Vagina (tissue), 2 donors: ENCODE measurements at regions not wholly inside any gene's neighbourhood (a gene's known extent, or its start where the extent isn't known, plus 50 kb on each side); places are given as distances from the start of the nearest gene placed in this dataset.

Experiments
- POLR2A ChIP-seq, 2 donors: fragments of 450-650 bp; IDR thresholded peaks; one replicate each; pipeline ENCODE4 v1.6.1; 2017; ENCODE audit warnings: antibody characterized with exemption in 2 of 2, mild to moderate bottlenecking in 2 of 2, moderate library complexity in 2 of 2
- POLR2AphosphoS5 ChIP-seq, 2 donors: sonication (generic); formaldehyde crosslinking; IDR thresholded peaks; one replicate each; pipeline ENCODE4 v1.9.0; 2017; ENCODE audit warnings: antibody characterized with exemption in 2 of 2, mild to moderate bottlenecking in 2 of 2, low read depth in 1 of 2; ENCODE audit not compliant: insufficient read depth in 1 of 2
- TF ChIP-seq, protein P1 (sequence below), 3 experiments: fragments of 450-650 bp in 2 of 3; fragments of 200-600 bp in 1 of 3; sonication (generic) in 1 of 3; IDR thresholded peaks; one replicate each; pipeline ENCODE4 v1.5.1; 2017 to 2019; ENCODE audit warnings: antibody characterized with exemption in 3 of 3, mild to moderate bottlenecking in 2 of 3, moderate library complexity in 2 of 3

DNA sequence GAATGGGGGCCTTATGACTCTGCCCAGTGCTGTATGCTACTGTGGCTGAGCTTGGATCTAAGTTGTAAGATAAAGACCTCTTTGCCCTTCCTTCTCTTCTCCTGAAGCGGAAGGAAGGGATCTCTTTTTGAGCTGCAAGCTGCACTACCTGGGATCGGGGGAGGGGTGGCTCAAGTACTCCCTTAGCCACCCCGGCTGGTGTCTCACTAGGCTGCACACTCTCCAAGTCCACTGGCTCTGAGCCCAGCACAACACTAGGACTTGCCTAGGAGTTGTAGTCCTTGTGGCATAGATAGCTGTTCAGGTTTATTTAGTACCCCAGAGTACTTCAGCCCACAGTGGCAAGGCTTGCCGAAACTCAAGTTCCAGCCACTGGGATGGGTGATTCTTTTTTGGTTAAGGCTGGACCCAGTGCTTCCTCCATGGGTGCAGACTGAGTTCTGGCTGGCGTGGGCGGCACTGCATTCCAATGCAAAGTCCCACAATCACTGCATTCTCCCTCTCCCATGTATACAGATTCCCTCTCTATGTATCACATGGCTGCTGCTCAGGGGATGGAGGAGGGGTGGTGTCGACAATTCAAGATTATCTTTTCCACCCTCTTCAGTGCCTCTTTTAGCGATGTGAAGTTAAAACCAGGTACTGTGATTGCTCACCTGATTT, 76.2 kb upstream of the SLC25A13 start:
- TF ChIP-seq, protein P1, sequence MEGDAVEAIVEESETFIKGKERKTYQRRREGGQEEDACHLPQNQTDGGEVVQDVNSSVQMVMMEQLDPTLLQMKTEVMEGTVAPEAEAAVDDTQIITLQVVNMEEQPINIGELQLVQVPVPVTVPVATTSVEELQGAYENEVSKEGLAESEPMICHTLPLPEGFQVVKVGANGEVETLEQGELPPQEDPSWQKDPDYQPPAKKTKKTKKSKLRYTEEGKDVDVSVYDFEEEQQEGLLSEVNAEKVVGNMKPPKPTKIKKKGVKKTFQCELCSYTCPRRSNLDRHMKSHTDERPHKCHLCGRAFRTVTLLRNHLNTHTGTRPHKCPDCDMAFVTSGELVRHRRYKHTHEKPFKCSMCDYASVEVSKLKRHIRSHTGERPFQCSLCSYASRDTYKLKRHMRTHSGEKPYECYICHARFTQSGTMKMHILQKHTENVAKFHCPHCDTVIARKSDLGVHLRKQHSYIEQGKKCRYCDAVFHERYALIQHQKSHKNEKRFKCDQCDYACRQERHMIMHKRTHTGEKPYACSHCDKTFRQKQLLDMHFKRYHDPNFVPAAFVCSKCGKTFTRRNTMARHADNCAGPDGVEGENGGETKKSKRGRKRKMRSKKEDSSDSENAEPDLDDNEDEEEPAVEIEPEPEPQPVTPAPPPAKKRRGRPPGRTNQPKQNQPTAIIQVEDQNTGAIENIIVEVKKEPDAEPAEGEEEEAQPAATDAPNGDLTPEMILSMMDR (IDR thresholded peaks at IDR 0.05): no peak
- no peak for TF ChIP-seq POLR2A (IDR thresholded peaks at IDR 0.05)
- TF ChIP-seq POLR2AphosphoS5 (IDR thresholded peaks at IDR 0.05; ENCODE audit: insufficient read depth in 1 of 2, low read depth in 1 of 2): no peak
